H1 (cell line): ENCODE measurements at regions not wholly inside any gene's neighbourhood (a gene's known extent, or its start where the extent isn't known, plus 50 kb on each side); places are given as distances from the start of the nearest gene placed in this dataset.

ENCODE experiments used
- BACH1 ChIP-seq: IDR thresholded peaks from 2 replicates; pipeline ENCODE4 v1.6.1; 2012; ENCODE audit warnings: low read length, improper control_type of control experiment
- GTF2F1 ChIP-seq: IDR thresholded peaks from 2 replicates; pipeline ENCODE4 v1.6.1; 2012; ENCODE audit warnings: low read depth, low read length, improper control_type of control experiment, borderline replicate concordance
- RXRA ChIP-seq: IDR thresholded peaks from 2 replicates; pipeline ENCODE4 v1.6.1; 2011; ENCODE audit warnings: low read depth, mild to moderate bottlenecking, low read length, moderate library complexity; ENCODE audit not compliant: insufficient read depth

- no peak for TF ChIP-seq GTF2F1
- TF ChIP-seq RXRA = no peak
- no peak for TF ChIP-seq BACH1
Measured at GRCh38 chr5:162436055-162436454, 368.5 kb downstream of the GABRG2 start (continued).
